ENCODE measurements at regions not wholly inside any gene's neighbourhood (a gene's known extent, or its start where the extent isn't known, plus 50 kb on each side); places are given as distances from the start of the nearest gene placed in this dataset.

DNA sequence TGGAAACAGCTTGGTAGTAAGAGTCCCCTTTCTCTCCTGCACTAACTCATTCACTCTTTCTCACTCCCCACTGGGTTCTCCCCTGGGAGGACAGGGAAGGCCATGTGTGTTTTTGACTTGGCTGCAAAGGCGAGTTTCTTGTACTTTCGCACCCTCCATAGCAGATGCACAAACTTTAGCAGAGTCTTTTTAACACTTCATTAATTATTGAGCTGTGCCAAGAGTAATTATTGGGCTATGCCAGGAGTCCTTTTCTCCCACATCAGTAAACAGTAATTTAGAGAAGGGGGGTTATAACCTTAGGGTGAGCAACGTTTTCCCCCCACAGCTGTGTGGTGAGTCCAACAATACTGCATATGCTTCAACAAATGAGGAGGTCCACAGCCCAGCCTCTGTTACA lies 224.4 kb upstream of the ATP11B start:
- no peak overlapping the region for H3K9ac ChIP-seq (ENCODE audit: low read depth in 1 of 2, low read length in 2 of 2)
- H3K27me3 ChIP-seq (ENCODE audit: control insufficient read depth in 4 of 4, insufficient read depth in 4 of 4, low read length in 3 of 4) = no peaks in the 10 kb centered on the region
- no peak for DNase-seq (ENCODE audit: low spot score)
- H3K4me3 ChIP-seq (ENCODE audit: low read depth in 1 of 3, low read length in 3 of 3) = no peak overlapping the region
- H3K27ac ChIP-seq (ENCODE audit: low read depth in 1 of 2, low read length in 2 of 2) = no peak overlapping the region
- 70% methylated on average over 3 of the region's 3 CpGs for WGBS
- no peaks in the 10 kb centered on the region for H3K36me3 ChIP-seq (ENCODE audit: control insufficient read depth in 4 of 4, insufficient read depth in 3 of 4, low read depth in 1 of 4, low read length in 3 of 4)
- H3K4me1 ChIP-seq (ENCODE audit: control insufficient read depth in 4 of 4, insufficient read depth in 4 of 4, low read length in 3 of 4) = no peaks in the 10 kb centered on the region
- no peak for TF ChIP-seq YY1 (IDR thresholded peaks at IDR 0.05)
- TF ChIP-seq FOXA1 (IDR thresholded peaks at IDR 0.05) = no peak
- TF ChIP-seq, protein P1, sequence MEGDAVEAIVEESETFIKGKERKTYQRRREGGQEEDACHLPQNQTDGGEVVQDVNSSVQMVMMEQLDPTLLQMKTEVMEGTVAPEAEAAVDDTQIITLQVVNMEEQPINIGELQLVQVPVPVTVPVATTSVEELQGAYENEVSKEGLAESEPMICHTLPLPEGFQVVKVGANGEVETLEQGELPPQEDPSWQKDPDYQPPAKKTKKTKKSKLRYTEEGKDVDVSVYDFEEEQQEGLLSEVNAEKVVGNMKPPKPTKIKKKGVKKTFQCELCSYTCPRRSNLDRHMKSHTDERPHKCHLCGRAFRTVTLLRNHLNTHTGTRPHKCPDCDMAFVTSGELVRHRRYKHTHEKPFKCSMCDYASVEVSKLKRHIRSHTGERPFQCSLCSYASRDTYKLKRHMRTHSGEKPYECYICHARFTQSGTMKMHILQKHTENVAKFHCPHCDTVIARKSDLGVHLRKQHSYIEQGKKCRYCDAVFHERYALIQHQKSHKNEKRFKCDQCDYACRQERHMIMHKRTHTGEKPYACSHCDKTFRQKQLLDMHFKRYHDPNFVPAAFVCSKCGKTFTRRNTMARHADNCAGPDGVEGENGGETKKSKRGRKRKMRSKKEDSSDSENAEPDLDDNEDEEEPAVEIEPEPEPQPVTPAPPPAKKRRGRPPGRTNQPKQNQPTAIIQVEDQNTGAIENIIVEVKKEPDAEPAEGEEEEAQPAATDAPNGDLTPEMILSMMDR (IDR thresholded peaks at IDR 0.05; ENCODE audit: low read depth, low read length, missing input control) = no peak
- no peak for TF ChIP-seq SP1 (IDR thresholded peaks at IDR 0.05)
- TF ChIP-seq TAF1 (conservative IDR thresholded peaks at IDR 0.05) = no peak
- no peak for TF ChIP-seq EGR1 (IDR thresholded peaks at IDR 0.05; ENCODE audit: low read depth in 2 of 2)
- TF ChIP-seq GABPA (IDR thresholded peaks at IDR 0.05 in 1 of 2, conservative IDR thresholded peaks at IDR 0.05 in 1 of 2) = no peak
- TF ChIP-seq, protein P2, sequence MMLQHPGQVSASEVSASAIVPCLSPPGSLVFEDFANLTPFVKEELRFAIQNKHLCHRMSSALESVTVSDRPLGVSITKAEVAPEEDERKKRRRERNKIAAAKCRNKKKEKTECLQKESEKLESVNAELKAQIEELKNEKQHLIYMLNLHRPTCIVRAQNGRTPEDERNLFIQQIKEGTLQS (IDR thresholded peaks at IDR 0.05) = no peak
- no peak for TF ChIP-seq NR2F2 (IDR thresholded peaks at IDR 0.05)
- no peak for TF ChIP-seq HNF4G (IDR thresholded peaks at IDR 0.05)
- peaks cover 0 to 4% (median 0%) of the 10 kb centered on the region in 4 donors for H3K9me3 ChIP-seq (ENCODE audit: control insufficient read depth in 4 of 4, low read length in 3 of 4)

DNA sequence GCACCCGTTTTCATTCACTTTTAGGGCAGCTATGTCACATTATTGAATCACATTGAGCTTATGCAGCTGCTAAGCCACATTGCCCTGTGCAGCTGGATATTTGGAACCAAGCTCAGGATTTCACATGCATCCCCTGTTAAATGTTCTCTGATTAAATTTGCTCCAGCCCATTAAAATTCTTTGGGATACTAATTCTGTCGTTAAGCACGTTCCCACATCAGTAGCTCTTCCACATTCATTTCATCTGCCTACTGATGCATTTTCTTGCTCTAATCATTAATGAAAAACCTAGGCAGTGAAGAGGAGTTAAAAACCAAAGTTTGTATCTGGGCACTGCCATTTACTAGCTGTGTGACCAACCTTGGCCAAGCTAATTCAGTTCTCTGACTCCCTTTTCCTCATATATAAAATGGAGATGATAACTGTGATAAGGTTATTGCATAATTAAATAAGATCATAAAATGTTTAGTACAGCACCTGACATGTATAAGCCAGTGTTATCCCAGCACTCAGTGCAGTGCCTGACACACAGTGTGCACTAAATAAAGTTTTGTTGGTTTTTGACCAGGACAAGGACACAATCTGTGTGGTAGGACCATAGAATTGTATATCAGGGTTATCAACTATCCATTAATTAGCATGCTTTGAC lies 222.2 kb upstream of the ATP11B start:
- WGBS = 76% methylated on average over 3 of the region's 3 CpGs
- H3K4me1 ChIP-seq (ENCODE audit: control insufficient read depth in 4 of 4, insufficient read depth in 4 of 4, low read length in 3 of 4) = no peaks in the 10 kb centered on the region
- DNase-seq (ENCODE audit: low spot score) = no peak

More for the DNA sequence above, 222.2 kb upstream of the ATP11B start:
- Histone ChIP-seq H3K27ac (ENCODE audit: low read depth in 1 of 2, low read length in 2 of 2) (no peak overlapping the region), H3K9me3 (ENCODE audit: control insufficient read depth in 4 of 4, low read length in 3 of 4) (peaks cover 0 to 4% (median 0%) of the 10 kb centered on the region in 4 donors), H3K27me3 (ENCODE audit: control insufficient read depth in 4 of 4, insufficient read depth in 4 of 4, low read length in 3 of 4) (no peaks in the 10 kb centered on the region), H3K4me3 (ENCODE audit: low read depth in 1 of 3, low read length in 3 of 3) (no peak overlapping the region), H3K9ac (ENCODE audit: low read depth in 1 of 2, low read length in 2 of 2) (no peak overlapping the region), H3K36me3 (ENCODE audit: control insufficient read depth in 4 of 4, insufficient read depth in 3 of 4, low read depth in 1 of 4, low read length in 3 of 4) (no peaks in the 10 kb centered on the region)
- TF ChIP-seq, protein P2 (IDR thresholded peaks at IDR 0.05) = no peak
- TF ChIP-seq RXRA (IDR thresholded peaks at IDR 0.05) (no peak), TAF1 (conservative IDR thresholded peaks at IDR 0.05) (no peak), FOXA2 (IDR thresholded peaks at IDR 0.05) (no peak), NR2F2 (IDR thresholded peaks at IDR 0.05) (no peak), SP1 (IDR thresholded peaks at IDR 0.05) (no peak), EGR1 (IDR thresholded peaks at IDR 0.05; ENCODE audit: low read depth in 2 of 2) (no peak), RAD21 (IDR thresholded peaks at IDR 0.05) (no peak)
- TF ChIP-seq, protein P1 (IDR thresholded peaks at IDR 0.05; ENCODE audit: low read depth, low read length, missing input control) = no peak
